ENCODE measurements at regions not wholly inside any gene's neighbourhood (a gene's known extent, or its start where the extent isn't known, plus 50 kb on each side); places are given as distances from the start of the nearest gene placed in this dataset.

GRCh38 chr7:9283246-9283645 lies 849.8 kb downstream of the NXPH1 start:
- TF ChIP-seq USF1 (IDR thresholded peaks at IDR 0.05) (no peak), TAF1 (IDR thresholded peaks at IDR 0.05; ENCODE audit: low read depth) (no peak), YY1 (IDR thresholded peaks at IDR 0.05; ENCODE audit: low read depth) (no peak), EP300 (IDR thresholded peaks at IDR 0.05; ENCODE audit: borderline replicate concordance) (no peak), ZBTB7A (IDR thresholded peaks at IDR 0.05; ENCODE audit: low read depth) (no peak), CEBPB (IDR thresholded peaks at IDR 0.05) (no peak)

- TF ChIP-seq CEBPB (IDR thresholded peaks at IDR 0.05) = no peak
- no peak for TF ChIP-seq TCF12 (IDR thresholded peaks at IDR 0.05; ENCODE audit: low read depth)
- no peak for TF ChIP-seq MAX (IDR thresholded peaks at IDR 0.05)
Measured at GRCh38 chr7:9302436-9302835, 869.0 kb downstream of the NXPH1 start.

- TF ChIP-seq NFIC (IDR thresholded peaks at IDR 0.05) = no peak
- no peak for TF ChIP-seq EP300 (IDR thresholded peaks at IDR 0.05; ENCODE audit: borderline replicate concordance)
- TF ChIP-seq CREB1 (IDR thresholded peaks at IDR 0.05; ENCODE audit: low read depth) = no peak
- TF ChIP-seq USF1 (IDR thresholded peaks at IDR 0.05) = no peak
- TF ChIP-seq FOXM1 (IDR thresholded peaks at IDR 0.05; ENCODE audit: borderline replicate concordance, low read depth) = no peak
- no peak for TF ChIP-seq TCF12 (IDR thresholded peaks at IDR 0.05; ENCODE audit: low read depth)
- no peak for TF ChIP-seq MAX (IDR thresholded peaks at IDR 0.05)
- TF ChIP-seq RAD21 (IDR thresholded peaks at IDR 0.05; ENCODE audit: low read depth) = no peak
- no peak for TF ChIP-seq CEBPB (IDR thresholded peaks at IDR 0.05)
- TF ChIP-seq TAF1 (IDR thresholded peaks at IDR 0.05; ENCODE audit: low read depth) = no peak
- no peak for TF ChIP-seq TEAD4 (IDR thresholded peaks at IDR 0.05)
- no peak for TF ChIP-seq YY1 (IDR thresholded peaks at IDR 0.05; ENCODE audit: low read depth)
Measured at GRCh38 chr7:9307131-9307530, 873.7 kb downstream of the NXPH1 start.

- TF ChIP-seq EGR1 (IDR thresholded peaks at IDR 0.05) (no peak), EP300 (IDR thresholded peaks at IDR 0.05; ENCODE audit: borderline replicate concordance) (no peak), NFIC (IDR thresholded peaks at IDR 0.05) (no peak), RAD21 (IDR thresholded peaks at IDR 0.05; ENCODE audit: low read depth) (no peak), USF1 (IDR thresholded peaks at IDR 0.05) (no peak), MAX (IDR thresholded peaks at IDR 0.05) (no peak), FOXM1 (IDR thresholded peaks at IDR 0.05; ENCODE audit: borderline replicate concordance, low read depth) (no peak), REST (IDR thresholded peaks at IDR 0.05; ENCODE audit: low read depth) (no peak), CEBPB (IDR thresholded peaks at IDR 0.05) (no peak), ZBTB7A (IDR thresholded peaks at IDR 0.05; ENCODE audit: low read depth) (no peak), YY1 (IDR thresholded peaks at IDR 0.05; ENCODE audit: low read depth) (no peak), CREB1 (IDR thresholded peaks at IDR 0.05; ENCODE audit: low read depth) (no peak), TEAD4 (IDR thresholded peaks at IDR 0.05) (no peak), TCF12 (IDR thresholded peaks at IDR 0.05; ENCODE audit: low read depth) (no peak), TAF1 (IDR thresholded peaks at IDR 0.05; ENCODE audit: low read depth) (no peak)
Measured at GRCh38 chr7:9324513-9324912, 891.1 kb downstream of the NXPH1 start.

GRCh38 chr7:9328296-9328695 lies 894.9 kb downstream of the NXPH1 start:
- no peak for TF ChIP-seq USF1 (IDR thresholded peaks at IDR 0.05)
- TF ChIP-seq EP300 (IDR thresholded peaks at IDR 0.05; ENCODE audit: borderline replicate concordance) = no peak
- no peak for TF ChIP-seq ZBTB7A (IDR thresholded peaks at IDR 0.05; ENCODE audit: low read depth)
- TF ChIP-seq RAD21 (IDR thresholded peaks at IDR 0.05; ENCODE audit: low read depth) = no peak
- no peak for TF ChIP-seq CREB1 (IDR thresholded peaks at IDR 0.05; ENCODE audit: low read depth)
- TF ChIP-seq YY1 (IDR thresholded peaks at IDR 0.05; ENCODE audit: low read depth) = no peak
- no peak for TF ChIP-seq TAF1 (IDR thresholded peaks at IDR 0.05; ENCODE audit: low read depth)
- no peak for TF ChIP-seq TEAD4 (IDR thresholded peaks at IDR 0.05)
- TF ChIP-seq EGR1 (IDR thresholded peaks at IDR 0.05) = no peak
- no peak for TF ChIP-seq REST (IDR thresholded peaks at IDR 0.05; ENCODE audit: low read depth)
- TF ChIP-seq CEBPB (IDR thresholded peaks at IDR 0.05) = no peak
- TF ChIP-seq MAX (IDR thresholded peaks at IDR 0.05) = no peak
- no peak for TF ChIP-seq TCF12 (IDR thresholded peaks at IDR 0.05; ENCODE audit: low read depth)
- no peak for TF ChIP-seq NFIC (IDR thresholded peaks at IDR 0.05)
- TF ChIP-seq FOXM1 (IDR thresholded peaks at IDR 0.05; ENCODE audit: borderline replicate concordance, low read depth) = no peak

Data from Ishikawa (cell line).